HG03571 (cell line): ENCODE measurements at regions not wholly inside any gene's neighbourhood (a gene's known extent, or its start where the extent isn't known, plus 50 kb on each side); places are given as distances from the start of the nearest gene placed in this dataset.
"Not testable (repeated sequence)": the region's sequence is repeated elsewhere in the genome, so short reads cannot be mapped to it uniquely, and the experiment has no call there.

Source experiments
- ATAC-seq: cut with Tn5 transposase; IDR thresholded peaks from one replicate; pipeline ENCODE4 v1.9.1; 2021; ENCODE audit not compliant: unreplicated experiment

DNA sequence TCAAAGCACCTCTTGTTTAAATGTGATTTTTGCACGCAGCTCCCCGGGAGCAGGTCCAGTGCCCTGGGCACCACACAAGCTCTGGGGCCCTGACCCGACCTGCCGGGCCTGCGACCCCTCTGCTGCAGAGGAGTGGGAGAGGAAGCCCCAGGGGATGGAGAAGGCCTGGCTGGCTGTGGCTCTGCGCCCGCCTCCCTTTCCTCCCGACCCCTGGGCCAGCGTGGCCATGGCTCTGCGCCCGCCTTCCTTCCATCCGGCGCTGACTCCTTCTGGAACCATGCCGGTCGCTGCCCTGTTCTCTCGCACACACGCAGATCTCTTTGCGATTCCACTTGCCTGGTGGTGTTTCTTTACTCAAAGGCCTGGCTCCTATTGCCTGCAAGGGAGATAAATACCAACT lies 166.5 kb upstream of the SALL3 start:
- ATAC-seq, result no peak

DNA sequence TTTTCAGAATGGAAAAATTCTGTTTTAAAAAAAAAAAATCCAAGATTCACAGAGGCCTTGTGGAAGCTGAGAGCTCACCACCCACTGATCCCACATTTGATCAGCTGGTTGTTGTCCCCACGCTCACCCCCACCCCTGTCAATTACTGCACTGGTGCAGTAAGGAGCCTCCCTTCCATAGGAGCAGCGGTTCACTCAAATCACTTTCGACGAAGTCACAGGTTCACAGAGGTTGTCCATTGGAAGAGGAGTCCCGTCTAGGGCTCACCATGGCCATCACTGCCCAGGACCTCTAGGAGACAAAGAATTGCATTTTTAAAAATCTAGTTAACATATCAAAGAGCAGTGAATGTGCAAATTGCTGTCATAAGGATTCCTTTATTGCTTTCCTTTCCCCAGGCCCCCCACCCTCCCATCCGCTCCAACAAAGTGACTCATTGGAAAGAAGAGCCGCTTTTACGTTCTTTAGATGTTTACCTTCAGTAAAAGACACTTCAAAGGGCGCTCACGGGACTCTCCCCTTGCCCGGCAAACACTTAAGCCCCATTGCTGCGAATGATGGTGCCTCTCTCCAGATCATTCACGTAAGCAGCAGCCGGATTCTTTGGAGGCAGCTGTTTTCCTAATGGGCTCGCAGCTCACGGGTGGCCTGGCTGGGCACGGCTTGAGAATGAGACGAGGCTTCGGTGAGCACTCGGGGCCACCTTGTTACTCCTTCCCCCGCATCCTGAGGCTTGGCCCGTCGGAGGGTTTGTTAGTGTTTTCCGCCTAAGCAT lies 165.5 kb upstream of the SALL3 start:
- no peak for ATAC-seq

DNA sequence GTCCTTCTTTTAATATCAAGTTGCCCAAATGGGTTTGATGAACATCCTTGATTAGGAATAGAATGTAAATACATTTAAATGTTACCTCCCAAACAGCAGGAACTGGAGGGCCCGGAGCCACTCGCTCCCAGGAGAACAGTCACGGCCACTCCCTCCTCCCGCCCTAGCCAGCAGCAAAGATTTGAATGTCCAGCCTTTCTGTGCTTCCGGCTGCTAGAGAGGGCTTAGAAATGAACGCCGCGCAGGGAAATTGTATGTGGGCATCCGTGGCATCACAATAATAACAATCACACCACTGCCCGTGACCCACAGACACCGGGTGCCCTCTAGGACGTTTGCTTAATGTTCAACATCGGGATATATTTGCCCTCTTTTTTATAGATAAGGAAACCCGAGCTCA lies 164.9 kb upstream of the SALL3 start:
- ATAC-seq, result no peak

DNA sequence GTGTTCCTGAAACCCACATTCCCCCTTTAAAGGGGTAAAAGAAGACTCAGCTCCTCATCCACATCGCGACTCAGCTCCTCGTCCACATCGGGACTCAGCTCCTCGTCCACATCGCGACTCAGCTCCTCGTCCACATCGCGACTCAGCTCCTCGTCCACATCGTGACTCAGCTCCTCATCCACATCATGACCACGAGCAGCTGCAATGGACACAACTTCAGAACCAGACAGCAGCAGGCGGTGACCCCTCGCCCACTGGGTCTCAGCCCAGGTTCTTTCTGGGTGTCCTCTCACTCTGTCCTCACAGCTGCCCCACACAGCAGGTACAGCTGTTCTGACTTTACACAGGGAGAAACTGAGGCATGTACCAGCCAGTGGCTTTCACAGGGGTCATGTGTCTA lies 163.5 kb upstream of the SALL3 start:
- no peak for ATAC-seq

DNA sequence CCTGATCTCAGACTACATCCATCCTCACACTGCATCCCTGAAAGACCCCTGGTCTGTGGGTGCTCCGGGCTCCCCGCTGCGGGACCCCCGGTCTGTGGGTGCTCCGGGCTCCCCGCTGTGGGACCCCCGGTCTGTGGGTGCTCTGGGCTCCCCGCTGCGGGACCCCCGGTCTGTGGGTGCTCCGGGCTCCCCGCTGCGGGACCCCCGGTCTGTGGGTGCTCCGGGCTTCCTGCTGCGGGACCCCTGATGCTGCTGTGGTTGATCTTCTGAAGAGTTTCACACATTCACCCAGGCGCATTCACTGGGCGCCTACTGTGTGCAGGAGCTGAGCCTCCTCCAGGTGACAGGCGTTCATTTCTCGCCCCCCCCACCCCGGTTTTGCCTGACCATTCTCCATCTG lies 162.7 kb upstream of the SALL3 start:
- no peak for ATAC-seq

DNA sequence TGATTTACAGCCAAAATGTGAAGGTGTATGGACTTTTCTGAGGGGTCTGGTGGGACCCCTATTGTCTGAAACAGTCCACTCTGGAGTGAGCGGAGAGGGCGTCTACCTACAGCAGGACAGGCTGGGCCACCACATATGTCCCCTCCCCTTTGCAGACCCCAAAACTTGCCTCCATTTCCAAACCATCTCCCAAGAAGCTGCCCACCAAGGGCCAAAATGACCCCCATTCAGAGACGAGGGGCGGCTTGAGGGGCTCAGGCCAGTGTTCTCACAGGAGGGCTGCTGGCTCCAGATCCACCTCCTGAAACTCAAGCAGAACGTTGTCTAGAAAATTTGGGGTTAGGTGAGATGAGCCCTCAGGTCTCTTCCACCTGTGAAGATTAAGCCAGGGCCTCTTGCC lies 161.1 kb upstream of the SALL3 start:
- ATAC-seq, result no peak

DNA sequence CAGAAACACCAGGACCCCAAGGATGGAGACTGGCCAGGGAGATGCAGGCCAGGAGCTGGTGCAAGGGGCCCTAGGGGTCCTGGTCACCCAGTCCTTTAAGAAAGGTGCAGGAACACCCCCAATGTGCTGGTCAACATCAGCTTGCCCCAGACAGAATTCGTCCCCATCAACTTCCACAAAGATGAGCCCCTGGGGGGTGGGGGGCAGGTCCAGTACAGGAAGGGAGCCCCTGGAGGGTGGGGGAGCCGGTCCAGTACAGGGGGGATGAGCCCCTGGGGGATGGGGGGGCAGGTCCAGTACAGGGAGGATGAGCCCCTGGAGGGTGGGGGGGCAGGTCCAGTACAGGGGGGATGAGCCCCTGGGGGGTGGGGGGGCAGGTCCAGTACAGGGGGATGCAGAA lies 160.7 kb upstream of the SALL3 start:
- no peak for ATAC-seq

DNA sequence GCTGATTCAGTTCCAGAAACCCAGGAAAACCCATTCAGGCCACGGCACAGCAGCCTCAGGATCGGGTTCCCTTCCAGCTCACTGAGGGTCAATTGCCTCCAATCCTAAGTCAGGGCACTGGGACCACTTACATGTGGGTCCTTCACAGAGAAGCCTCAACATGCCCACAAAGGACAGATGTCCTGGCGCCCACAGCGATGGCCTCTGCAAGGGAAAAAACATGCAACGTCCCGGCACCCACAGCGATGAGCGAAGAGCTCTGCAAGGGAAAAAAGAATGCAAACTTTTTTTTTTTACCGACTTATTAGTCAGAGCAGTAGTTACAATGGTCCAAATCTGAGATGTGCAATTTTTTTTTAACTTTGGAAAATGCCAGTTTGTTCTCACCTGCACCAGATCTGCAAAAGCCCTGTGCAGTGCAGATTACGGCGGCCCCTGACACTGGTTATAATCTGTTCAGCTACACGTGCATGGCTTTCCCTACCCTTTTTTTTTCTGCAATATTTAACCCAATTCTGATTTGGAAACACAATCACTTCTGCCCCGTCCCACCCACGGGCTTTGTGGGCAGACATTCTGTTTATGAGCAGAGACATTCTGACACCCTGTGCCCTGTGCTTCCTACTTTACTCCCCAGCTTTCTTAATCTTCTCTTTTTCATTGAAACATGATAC lies 159.3 kb upstream of the SALL3 start:
- no peak for ATAC-seq

DNA sequence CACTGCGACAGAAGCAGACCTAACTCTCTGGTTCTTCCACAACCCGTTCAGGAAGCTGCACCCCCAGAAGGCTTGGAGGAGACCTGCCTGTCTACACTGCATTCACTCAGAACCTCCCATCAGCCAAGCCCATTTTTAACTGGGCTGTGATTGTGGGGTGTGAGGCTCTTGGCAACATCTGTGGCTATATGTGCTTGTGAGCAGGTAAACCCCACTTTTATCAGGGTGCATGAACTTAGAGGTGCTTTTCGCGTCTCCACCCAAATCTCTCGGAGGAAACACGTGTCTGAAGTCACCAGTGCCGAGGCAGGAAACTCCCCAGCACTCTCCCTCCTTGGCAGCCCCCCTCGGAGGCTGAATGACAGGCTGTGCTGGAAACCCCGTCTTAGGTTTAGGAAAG lies 158.2 kb upstream of the SALL3 start:
- ATAC-seq, result no peak

DNA sequence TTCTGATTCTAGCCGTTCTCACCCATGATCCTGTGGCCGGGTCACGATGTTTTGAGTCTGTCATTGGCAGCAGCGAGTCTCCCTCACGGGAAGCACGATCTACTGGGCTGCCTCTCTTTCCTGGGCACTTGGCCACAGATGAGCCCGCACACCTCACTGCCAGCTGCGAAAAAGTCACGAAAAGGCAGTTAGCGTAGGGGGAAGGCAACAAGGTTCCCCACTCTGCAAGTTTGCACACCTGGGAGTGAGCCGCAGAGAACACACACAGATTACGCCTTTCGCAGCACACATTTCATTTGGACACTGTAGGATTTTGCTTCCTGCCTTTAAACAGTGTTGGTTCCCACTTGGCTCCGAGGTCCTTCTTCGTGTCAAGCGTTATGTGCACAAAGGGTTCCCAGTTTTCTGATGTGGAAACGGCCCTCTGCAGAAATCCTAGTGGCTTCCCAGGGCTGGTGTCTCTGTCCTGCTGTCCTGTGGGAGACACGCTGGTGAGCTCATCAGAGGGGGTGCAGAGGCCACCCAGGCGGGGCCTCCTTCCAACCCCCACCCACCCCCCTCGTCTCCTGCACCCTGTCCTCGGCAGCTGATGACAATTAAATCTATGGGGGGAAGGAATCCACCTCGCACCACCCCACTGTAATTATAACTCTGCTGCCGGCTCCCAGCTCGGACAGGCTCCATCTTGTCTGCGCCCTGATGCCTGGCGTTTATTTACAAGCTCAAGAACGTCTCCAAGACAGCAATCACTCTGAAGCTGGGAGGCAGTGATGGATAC lies 157.3 kb upstream of the SALL3 start:
- ATAC-seq, result no peak

DNA sequence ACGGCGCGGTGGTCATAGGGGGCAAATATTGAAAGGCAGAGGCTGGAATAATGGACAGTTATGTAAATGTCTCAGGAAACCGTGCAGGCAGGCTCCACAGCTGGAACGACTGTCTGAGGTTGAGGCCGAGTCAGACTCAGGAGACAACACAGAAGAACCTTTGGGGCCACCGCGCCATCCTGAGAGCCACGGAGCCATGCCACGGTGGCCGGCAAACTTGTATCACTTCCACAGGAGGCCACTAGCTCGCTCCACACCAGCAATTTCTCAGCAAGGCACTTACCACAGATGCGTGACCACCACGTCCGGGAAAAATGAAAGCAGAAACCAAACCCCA lies 156.7 kb upstream of the SALL3 start:
- ATAC-seq, result no peak

DNA sequence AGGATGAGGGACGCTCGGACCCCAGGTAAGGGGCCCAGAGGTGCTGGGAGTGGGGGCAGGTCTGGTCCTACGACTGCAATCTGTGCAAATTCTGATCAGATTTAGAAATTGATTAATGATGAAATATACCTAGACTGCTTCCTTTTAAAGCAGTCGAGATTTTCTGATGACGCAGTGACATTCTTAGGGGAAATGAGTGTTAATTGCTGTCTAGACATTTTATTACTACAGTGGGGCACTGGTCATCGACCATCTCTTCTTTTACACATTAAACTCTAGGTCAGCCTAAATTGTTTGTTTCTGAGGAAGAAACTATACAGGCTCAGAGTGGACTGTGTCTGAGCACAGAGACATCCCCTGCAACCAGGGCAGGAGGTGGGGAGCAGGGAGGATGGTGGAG lies 154.4 kb upstream of the SALL3 start:
- no peak for ATAC-seq

DNA sequence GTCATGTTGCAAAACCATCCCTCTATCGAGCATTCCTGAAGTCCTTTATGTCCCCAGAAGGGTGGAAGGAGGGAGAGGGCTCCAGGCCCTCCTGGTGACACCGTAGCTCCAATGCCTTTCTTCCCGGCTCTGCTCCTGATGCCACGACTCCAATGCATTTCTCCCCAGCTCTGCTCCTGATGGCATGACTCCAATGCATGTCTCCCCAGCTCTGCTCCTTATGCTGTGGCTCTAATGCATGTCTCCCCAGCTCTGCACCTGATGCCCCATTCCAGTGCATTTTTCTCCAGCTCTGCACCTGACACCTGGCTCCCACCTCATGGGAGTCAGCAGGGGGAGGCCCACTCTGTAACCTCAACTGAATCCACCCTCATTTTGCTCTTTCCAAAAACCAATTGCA lies 153.0 kb upstream of the SALL3 start:
- no peak for ATAC-seq

DNA sequence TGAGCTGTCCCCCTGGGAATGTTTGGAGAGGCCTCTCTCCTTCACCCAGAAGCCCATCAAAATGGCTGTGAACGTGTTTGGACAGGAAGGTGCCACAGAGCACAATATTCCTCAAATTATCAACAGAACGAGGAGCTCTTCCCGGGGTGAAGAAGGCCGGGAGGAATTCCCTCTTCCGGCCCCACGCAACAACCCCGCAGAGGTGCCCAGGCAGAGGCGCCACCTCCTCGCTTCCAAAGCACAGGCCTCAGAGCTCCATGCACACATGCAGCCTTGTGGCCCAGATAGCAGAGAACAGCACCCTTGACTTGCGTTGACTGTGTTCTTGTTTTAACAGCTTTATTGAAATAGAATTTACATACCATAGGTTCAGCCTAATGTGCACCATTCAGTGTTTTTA lies 152.5 kb upstream of the SALL3 start:
- no peak for ATAC-seq

DNA sequence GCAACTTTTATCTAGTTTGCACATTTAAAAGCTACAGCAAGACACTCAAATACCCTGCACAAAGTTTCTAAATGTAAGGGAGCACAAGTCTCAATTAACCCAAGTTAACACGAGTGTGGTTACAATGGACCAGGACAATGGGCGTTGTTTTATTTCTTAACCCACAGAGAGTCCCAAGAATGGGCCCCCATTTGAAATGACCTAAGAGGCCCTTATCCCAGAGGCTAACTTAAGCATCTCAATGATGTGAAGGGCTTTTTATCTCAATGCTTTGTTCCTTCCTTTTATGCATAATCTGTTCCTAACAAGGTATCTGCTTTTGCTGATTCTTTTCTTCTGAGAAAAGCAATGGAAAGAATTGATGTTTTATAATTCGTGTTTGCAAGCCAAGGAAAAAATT lies 151.5 kb upstream of the SALL3 start:
- ATAC-seq, result no peak

DNA sequence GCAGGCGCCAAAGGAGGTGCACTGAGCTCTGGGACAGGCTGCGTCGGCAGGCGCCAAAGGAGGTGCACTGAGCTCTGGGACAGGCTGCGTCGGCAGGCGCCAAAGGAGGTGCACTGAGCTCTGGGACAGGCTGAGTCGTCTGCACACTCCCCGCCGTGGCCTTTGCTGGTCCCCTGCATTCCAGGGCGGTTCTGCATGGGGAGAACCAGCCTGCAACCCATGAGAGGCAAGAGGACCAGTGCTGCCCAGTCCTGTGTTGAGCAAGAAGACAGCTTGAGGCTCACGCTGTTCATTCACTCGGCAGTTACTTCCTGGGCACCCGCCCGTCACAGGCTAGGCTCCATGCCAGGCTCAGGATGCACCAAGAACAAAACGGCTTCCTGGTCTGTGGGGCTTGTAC lies 150.6 kb upstream of the SALL3 start:
- ATAC-seq, result not testable (repeated sequence)

DNA sequence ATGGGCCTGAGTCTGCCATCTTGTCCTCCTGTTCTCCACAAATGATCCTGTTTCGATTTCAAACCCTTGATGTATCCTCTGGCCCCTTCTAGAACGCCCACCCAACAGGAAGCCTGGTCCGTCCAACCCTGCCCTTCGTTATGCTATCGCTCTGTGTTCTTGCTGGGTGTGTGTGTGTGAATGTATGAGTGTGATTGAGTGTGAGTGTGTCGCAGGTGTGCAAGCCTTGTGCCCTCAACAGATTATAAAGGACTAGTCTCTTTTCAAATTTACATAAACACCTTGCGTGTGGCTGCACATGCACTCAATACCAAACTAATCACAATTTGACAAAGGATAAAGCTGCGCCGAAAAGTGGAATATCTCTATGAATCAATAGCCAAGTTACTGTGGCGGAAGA lies 149.5 kb upstream of the SALL3 start:
- ATAC-seq, result no peak

DNA sequence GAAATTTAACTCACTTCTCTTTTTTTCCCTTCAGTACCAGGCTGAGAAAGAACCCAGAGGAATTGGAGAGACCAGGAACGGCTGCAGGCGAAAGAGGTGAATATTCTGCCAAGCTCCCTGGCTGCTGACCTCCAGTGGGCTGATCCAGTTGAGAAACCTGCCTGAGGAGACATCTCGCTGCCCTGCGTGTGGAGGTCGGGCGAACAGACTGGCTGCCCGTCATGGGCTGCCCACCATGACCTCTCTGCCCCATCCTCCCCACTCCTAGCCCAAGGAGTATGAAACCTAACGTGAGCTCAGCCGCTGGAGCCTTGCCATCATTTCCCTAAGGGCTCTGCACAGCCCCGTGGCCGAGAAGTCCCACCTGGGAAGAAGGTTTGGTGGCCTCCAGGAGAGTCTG lies 148.8 kb upstream of the SALL3 start:
- ATAC-seq, result no peak

DNA sequence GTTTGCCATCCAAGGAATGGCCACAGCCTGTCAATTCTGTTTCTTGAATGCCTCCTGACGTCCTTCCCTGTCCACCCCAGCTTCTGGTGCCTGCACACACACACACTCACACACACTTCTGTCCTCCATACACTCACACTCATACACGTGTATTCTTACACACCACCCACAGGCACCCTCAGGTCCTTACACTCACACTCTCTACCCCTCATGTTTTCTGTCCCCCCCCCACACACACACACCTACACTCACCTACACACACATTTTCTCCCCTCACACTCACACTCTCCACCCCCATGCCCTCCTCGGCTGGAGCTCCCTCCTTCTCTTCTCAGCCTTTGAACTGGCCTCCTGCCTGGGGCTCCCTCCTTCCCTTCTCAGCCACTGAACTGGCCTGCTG lies 148.0 kb upstream of the SALL3 start:
- ATAC-seq, result no peak

DNA sequence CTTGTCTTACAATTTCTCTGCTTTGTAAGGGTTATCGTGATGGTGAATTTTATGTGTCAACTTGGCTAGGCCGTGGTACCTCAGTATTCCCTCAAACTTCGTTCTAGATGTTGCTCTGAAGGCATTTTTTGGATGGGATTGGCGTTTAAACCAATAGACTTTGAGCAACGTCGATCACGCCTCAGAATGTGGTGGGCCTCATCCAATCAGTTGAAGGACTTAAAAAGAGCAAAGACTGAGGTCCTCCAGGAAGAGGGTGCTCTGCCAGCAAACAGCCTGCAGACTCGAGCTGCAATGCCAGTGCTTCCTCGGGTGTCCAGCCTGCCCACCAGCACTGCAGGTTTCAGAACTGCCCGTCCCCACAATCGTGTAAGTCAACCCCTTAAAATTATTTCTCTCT lies 145.8 kb upstream of the SALL3 start:
- ATAC-seq, result no peak

DNA sequence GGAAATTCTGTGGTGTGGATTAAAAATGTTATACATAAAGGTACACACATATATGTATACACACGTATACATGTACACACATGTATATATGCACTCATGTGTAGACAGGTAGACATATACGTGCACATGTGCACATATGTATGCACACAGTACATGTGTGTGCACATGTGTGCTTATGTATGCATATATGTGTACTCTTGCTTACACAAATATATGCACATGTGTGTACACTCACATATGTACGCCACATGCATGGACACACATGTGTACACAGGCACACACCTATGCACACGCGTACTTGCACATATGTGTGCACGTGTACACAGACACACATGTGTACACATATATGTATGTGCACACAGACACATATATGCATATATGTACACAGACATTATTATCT lies 142.8 kb upstream of the SALL3 start:
- ATAC-seq, result no peak

DNA sequence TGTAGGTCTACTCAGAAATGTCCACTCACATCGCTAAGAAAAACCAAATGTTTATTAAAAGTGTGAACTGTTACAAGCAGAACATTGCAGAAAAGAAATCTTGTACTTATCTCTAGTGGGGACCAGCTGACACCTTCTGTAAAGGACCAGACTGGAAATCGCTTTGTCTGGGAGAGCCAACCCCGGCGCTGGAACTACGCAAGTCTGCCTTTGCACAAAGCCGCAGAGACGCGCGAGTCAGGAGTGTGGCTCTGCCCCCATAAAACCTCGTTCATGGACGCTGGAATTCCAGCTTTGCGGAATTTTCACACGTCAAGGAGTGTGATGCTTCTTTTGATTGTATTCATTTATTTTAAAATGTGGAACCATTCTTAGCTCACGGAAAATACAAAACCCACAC lies 141.9 kb upstream of the SALL3 start:
- no peak for ATAC-seq
